Upper lobe of right lung (tissue), 1 donor: ENCODE measurements at regions not wholly inside any gene's neighbourhood (a gene's known extent, or its start where the extent isn't known, plus 50 kb on each side); places are given as distances from the start of the nearest gene placed in this dataset.

Experiments used
- ATAC-seq: fragments of 200-7000 bp; cut with Tn5 transposase; one replicate; pipeline ENCODE4 v1.9.1; 2020; ENCODE audit warnings: mild to moderate bottlenecking, moderate library complexity
- DNase-seq: peaks from one replicate; pipeline ENCODE4 v3.0.0-alpha.2; 2020
- H3K27ac ChIP-seq: fragments of 200-600 bp; one replicate; pipeline ENCODE4 v1.8.0; 2022
- H3K27me3 ChIP-seq: fragments of 200-600 bp; one replicate; pipeline ENCODE4 v1.8.0; 2022; ENCODE audit warnings: mild to moderate bottlenecking
- H3K36me3 ChIP-seq: fragments of 200-600 bp; one replicate; pipeline ENCODE4 v1.8.0; 2022
- H3K4me1 ChIP-seq: fragments of 200-600 bp; one replicate; pipeline ENCODE4 v1.8.0; 2022
- H3K4me3 ChIP-seq: fragments of 200-600 bp; one replicate; pipeline ENCODE4 v1.8.0; 2022; ENCODE audit warnings: mild to moderate bottlenecking
- H3K9me3 ChIP-seq: fragments of 200-600 bp; one replicate; pipeline ENCODE4 v1.8.0; 2022
- CTCF ChIP-seq: fragments of 200-600 bp; IDR thresholded peaks from one replicate; pipeline ENCODE4 v1.8.0; 2022; ENCODE audit warnings: antibody characterized with exemption
- intact Hi-C: fragments of 100-400 bp; cut with DNase I; formaldehyde crosslinking; loops from one replicate; pipeline ENCODE4 v1.11.0; 2022
- donor health status: DM: no; HTN: yes; CAD: no; lungs with severe emphysema.

DNA sequence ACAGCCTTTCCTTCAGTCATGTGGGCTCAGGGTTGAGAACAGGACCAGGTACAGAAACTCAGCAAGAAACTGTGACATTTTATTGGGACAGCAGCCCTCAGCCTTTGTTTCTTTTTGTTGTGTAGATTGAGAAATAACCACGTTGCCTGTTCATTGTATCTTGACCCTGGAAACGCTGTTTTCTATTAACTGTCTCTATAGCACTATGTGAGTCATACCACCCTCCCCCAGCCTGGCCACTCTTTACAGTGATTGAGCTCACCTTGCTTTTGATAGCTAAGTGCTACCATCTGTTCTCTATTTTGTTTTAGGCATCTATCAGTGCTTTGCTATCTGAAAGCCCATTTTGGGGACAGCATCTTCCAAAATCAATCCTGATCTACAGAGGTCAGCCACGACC lies 127.9 kb downstream of the CD47 start:
- TF ChIP-seq CTCF = no peak
- intact Hi-C loops = no loop called here
- no peaks in the 10 kb centered on the region for H3K36me3 ChIP-seq
- H3K27me3 ChIP-seq = no peaks in the 10 kb centered on the region
- H3K27ac ChIP-seq = no peak overlapping the region
- H3K4me1 ChIP-seq = peaks cover 6% of the 10 kb centered on the region
- ATAC-seq = no peak
- DNase-seq = no peak
- no peak overlapping the region for H3K4me3 ChIP-seq
- no peaks in the 10 kb centered on the region for H3K9me3 ChIP-seq

- H3K27me3 ChIP-seq = no peaks in the 10 kb centered on the region
- ATAC-seq (no peak), DNase-seq (no peak)
- no peak overlapping the region for H3K4me3 ChIP-seq
- TF ChIP-seq CTCF = no peak
- peaks cover 12% of the 10 kb centered on the region for H3K4me1 ChIP-seq
- no peaks in the 10 kb centered on the region for H3K36me3 ChIP-seq
- intact Hi-C loops = no loop called here
- no peaks in the 10 kb centered on the region for H3K9me3 ChIP-seq
- no peak overlapping the region for H3K27ac ChIP-seq
These were observed 128.8 kb downstream of the CD47 start for GRCh38 chr3:107962037-107962436.

DNA sequence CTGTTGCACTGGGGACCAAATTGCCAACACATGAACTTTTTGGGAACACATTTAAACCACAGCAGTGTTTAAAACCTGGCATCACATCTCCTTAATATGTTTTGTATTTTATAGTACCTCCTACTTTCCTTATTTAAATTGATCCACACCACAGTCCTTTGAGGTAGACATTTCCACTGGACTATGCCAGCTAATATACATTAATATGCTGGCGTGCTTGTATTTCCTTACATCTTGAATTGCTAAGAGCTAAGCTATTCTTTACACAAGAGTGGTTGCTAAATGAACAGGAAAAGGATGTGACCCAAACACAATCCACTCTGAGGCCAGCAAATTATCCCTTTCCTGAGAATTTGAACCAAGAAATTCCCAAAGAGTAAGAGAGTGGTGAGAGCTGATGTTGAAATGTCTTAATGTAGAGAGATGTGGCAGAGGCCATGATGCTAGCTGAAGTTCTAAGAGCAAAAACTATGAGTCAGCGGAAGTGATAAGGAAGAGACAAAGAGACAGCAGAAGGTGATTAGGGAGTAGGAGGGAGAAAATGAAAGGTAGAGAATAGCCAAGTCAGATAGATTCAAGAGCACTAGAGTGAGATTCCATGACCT lies 131.2 kb downstream of the CD47 start:
- Histone ChIP-seq H3K36me3 (no peaks in the 10 kb centered on the region), H3K27me3 (no peaks in the 10 kb centered on the region), H3K27ac (no peak overlapping the region), H3K4me3 (no peak overlapping the region), H3K4me1 (peaks cover 12% of the 10 kb centered on the region), H3K9me3 (no peaks in the 10 kb centered on the region)
- no peak for TF ChIP-seq CTCF
- ATAC-seq = no peak
- DNase-seq = no peak
- intact Hi-C loops = no loop called here

DNA sequence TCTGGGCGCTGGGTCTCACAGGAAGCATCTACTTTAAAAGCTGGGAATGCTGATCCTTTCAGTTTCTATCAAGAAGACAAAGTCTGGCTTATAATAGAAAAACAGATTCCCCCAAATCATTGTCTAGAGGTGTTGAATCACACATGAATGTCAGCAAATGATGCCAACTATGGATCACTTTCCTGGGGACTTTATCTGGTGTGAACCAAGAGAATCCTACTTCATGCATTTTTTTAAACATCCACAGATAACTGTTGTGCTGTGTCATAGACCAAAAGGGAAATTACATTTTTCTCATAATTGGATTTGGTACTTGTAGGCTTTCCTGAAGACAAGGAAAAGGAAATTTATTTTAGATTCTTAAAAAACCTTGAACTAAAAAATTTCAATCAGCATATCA lies 132.7 kb downstream of the CD47 start:
- no peak for ATAC-seq
- Histone ChIP-seq H3K4me1 (peaks cover 12% of the 10 kb centered on the region), H3K9me3 (no peaks in the 10 kb centered on the region), H3K36me3 (no peaks in the 10 kb centered on the region), H3K27me3 (no peaks in the 10 kb centered on the region), H3K4me3 (no peak overlapping the region), H3K27ac (peak overlapping the region; percentile 72)
- no peak for TF ChIP-seq CTCF
- no peak for DNase-seq
- intact Hi-C loops = no loop called here

- DNase-seq (peak; percentile 67), ATAC-seq (peak; percentile 85)
- peaks cover 12% of the 10 kb centered on the region for H3K4me1 ChIP-seq
- intact Hi-C loops = no loop called here
- H3K36me3 ChIP-seq = no peaks in the 10 kb centered on the region
- no peak for TF ChIP-seq CTCF
- peak overlapping the region; percentile 72 for H3K27ac ChIP-seq
- H3K4me3 ChIP-seq = no peak overlapping the region
- H3K9me3 ChIP-seq = no peaks in the 10 kb centered on the region
- no peaks in the 10 kb centered on the region for H3K27me3 ChIP-seq
These were observed 133.6 kb downstream of the CD47 start for GRCh38 chr3:107956991-107957900.
